ENCODE measurements at regions not wholly inside any gene's neighbourhood (a gene's known extent, or its start where the extent isn't known, plus 50 kb on each side); places are given as distances from the start of the nearest gene placed in this dataset.
"Not testable (repeated sequence)": the region's sequence is repeated elsewhere in the genome, so short reads cannot be mapped to it uniquely, and the experiment has no call there.

DNA sequence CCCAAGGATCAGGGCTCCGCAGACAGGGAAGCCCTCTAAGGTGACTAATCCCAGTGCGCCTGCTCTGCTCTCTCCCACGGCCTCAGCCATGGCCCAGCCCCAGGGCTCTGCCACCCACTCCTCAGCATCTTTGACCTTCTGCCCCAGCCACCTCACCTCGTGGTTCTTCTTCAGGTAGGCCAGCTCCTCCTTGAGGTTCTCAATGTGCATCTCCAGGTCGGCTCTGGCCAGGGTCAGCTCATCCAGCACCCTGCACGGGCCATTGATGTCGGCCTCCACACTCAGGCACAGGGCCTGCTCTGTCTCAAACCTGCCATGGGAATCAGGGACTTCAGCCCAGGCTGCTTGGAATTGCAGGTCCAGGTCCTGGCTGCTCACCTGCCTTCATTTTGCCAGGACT, 128.4 kb downstream of the TNFRSF13B start:
- not testable (repeated sequence) for H3K4me3 ChIP-seq (ENCODE audit: low read length); DNase-seq (ENCODE audit: low read depth)

DNA sequence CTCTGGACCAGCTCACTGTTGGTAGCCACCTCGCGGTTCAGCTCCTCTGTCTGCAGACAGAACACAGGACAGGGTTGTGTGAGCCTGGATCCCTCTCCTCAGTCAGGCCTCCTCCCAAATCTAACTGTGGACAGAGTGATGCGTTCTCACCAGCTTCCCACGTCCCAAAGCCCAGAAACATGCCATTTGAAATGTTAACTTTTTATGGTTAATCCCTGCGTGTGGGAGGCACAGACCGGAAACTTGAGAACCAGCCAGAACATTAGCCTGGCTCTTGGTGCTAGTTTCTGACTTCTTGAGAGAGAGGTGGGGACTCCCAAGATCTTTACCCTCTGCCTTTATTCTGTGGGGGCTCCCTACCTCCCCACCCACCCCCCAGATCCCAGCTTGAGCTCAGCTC, 129.6 kb downstream of the TNFRSF13B start:
- DNase-seq (ENCODE audit: low read depth); H3K4me3 ChIP-seq (ENCODE audit: low read length): not testable (repeated sequence)

DNA sequence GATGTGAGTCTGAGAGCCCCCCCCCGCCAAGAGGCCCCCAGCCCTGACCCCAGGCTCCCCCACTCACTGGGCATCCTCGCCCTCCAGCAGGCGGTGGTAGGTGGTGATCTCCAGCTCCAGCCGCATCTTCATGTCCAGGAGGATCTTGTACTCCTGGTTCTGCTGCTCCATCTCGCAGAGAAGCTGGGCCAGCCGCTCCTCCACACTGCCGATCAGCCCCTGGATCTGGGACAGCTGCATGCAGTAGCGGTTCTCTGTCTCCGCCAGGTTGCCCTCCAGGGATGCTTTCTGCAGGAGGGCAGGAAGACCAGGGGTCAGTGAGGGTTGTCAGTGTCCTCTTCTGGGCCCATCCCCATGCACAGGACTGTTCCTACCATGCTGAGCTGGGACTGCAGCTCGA, 130.0 kb downstream of the TNFRSF13B start:
- not testable (repeated sequence) for H3K4me3 ChIP-seq (ENCODE audit: low read length); DNase-seq (ENCODE audit: low read depth)

DNA sequence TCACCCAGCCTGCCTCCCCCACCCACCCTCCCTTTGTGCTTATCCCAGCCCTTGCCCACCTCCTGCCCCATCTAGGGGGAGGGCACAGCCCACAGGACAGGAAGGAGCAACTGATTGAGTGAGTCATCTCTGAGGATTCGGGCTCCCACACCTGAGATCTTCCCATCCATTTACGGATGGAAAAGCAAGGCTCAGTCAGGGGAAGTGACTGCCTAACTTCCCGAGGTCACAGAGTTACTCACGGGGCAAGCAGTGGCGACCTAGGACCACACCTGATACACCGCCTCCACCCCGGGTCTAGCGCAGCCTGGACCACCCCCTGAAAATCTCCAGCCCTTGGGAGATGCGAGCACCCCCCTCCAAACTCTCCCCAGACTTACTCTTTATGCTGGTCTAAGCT, 131.7 kb downstream of the TNFRSF13B start:
- not testable (repeated sequence) for H3K4me3 ChIP-seq (ENCODE audit: low read length); DNase-seq (ENCODE audit: low read depth)

DNA sequence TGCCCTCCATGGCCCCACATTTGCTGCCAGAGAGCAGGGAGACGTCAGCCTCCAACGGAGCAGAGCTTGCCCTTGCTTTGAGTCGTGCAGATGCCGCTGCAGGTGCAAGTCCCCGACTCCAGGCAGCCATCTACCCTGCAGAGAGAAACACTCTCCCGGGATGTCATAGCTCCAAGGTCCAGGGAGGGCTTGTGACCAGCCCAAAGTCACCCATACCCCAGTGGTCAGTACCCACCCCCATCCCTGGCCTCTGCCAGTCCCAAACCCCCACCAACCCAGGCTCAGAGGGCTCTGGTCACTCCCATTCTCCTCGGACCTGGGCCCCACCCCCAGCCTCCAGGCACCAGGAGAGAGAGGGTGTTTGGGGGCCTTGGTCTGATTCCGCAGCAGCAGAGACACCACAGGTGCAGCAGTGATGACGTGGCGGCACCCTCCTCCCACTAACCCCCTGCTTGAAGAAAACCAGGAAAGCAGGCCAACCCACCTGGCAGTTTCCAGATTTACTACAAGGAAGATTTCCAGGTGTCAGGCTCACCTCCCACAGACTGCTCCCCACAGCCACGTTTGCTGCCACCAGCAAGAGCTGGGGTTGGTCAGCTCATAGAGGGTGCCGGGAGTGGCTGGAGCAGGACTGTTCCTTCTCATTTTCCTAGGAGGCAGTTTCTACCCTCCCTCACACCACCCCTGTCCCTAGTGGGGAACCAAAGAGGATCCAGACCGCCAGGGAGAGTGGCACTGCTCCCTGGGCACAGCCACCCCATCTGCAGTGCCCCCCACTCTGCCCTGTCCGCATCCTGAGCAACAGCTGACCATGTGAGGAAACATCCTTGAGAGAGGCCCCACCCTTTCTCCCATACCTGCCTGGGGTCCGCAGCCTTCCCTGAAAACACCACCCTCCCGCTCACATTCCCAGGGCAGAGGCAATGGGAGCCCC, 132.4 kb downstream of the TNFRSF13B start:
- not testable (repeated sequence) for DNase-seq (ENCODE audit: low read depth); H3K4me3 ChIP-seq (ENCODE audit: low read length)

DNA sequence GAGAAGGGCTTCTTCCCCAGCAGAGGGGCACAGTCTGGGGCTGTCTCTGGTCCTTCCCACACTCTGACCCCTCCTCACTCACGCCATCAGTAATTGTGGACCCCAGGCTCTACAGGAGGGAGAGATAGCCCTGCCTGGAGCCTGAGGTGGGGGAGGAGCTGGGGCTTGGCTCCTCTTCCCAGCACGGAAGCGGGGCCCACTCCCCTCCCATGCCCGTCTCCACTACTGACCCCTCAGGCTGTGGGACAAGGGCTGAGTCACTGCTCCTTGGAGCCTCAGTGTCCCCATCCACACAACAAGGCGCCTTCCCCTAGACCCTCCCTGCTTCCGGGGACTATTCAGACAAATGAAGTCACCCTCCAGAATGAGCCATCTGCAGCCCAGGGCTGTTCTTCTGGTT, 133.1 kb downstream of the TNFRSF13B start:
- DNase-seq (ENCODE audit: low read depth); H3K4me3 ChIP-seq (ENCODE audit: low read length): not testable (repeated sequence)

DNA sequence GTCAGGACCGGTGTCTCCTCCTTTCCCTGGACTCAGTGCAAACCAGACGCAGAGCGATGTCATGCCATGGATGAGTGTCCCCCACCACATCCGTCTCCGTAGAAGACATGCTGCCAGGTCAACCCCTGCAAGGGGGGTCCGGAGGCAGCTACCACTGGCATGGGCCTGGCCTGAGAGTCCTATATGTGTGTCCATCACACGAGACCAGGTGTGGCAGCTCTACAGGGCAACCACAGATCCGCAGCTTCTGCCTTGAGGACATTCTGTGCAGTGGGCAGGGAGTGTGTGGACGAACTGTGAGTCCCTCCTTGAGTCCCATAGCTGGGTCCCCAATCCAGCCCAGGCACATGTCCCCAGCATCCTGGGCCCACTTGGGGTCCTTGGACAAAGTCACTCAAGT, 133.6 kb downstream of the TNFRSF13B start:
- not testable (repeated sequence) for H3K4me3 ChIP-seq (ENCODE audit: low read length); DNase-seq (ENCODE audit: low read depth)

DNA sequence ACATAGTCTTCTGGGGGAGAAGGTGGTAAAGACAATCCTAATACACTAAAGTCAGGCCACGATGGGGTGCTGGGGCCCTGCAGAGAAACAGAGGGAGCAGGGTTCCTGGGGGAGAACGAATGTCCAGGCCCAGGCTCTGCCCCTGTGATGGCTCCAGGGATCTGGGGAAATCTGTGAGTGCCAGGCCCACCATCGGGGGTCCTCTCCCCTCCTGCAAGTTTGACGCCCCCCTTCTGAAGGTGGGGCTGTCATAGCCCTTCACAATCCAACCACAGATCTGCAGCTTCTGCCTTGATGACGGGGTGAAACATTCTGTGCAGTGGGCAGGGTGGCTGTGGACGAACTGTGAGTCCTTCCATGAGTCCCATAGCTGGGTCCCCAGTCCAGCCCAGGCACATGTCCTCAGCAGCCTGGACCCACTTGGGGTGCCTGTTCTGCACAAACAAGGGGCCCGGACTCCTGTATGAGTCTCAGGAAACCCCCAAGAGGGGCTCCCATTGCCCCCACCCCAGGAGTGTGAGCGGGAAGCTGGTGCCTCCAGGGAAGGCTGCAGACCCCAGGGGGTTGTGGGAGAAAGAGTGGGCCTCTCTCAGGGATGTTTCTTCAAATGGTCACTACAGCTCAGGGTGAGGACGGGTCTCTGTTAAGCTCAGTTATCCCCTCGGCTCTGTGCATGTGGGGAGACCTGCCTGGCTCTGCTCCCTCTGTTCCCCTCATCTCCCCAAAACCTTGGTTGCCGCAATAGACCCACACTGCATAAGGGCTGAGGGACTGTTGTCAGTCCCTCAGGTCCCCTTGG, 134.3 kb downstream of the TNFRSF13B start:
- not testable (repeated sequence) for H3K4me3 ChIP-seq (ENCODE audit: low read length); DNase-seq (ENCODE audit: low read depth)

DNA sequence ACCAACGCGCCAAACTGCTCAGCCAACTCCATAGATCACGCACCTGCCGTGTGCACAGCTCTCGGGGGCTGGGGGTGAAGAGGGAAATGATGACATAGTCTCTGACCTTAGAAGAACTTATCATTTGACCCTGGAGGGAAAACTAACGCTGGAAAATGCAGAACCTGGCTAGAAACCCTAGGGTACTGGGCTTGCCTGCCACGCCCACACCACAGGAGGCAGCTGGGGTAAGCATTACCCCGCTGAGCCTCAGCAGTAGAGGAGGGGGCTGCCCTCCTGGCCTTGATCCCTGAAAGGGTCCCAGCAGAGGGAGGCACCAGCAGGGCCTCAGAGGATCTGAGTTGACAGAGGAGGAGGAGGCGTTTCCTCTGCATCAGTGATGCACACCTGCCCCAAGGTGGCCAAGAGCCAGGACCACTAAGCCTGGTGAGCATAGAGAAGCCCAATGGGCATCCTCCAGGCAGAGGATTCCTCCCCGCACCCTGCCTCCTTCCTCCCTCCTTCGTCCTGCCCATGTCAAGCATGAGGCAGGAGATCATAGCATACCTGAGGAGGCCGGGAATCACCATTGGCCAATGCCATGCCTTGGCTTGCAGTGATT, 135.5 kb downstream of the TNFRSF13B start:
- DNase-seq (ENCODE audit: low read depth): peak; percentile 30
- not testable (repeated sequence) for H3K4me3 ChIP-seq (ENCODE audit: low read length)

DNA sequence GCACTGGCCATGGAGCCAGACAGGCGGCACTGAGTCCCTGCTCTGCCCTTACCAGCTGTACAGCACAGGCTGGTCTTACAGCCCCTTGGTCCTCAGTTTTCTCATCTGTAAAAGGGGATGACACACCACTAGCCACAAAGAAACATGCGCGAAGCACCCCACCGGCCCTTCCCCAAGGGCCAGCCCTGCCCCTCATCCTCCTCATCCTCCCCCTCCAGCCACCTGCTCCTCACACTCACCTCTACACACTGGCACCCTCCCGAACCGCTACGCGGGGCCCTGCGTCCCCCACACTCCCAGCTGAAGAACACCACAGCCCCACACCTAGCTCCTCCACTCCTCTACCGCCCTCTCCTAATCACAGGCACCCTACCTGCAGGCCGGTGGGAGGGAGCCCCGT, 138.4 kb downstream of the TNFRSF13B start:
- H3K4me3 ChIP-seq (ENCODE audit: low read length); DNase-seq (ENCODE audit: low read depth): not testable (repeated sequence)

DNA sequence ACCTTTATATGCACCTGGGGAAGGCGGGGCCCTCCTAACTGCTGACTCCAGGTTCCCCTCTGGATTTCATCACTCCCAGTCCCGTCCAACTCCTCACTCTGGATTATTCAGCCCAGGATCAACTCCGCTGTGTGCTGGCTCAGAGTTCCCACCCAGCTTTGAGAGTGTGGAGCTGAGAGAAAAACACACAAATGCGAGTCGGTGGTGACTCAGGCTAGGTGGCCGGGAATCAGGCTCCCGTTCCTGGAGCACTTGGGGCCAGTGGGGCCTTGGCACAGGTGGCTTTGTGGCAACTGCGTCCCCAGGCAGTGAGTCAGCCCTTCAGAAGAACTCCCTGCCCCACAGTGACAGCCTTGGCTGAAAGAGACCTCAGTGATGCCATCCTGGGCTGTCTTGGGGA, 139.1 kb downstream of the TNFRSF13B start:
- H3K4me3 ChIP-seq (ENCODE audit: low read length); DNase-seq (ENCODE audit: low read depth): not testable (repeated sequence)

DNA sequence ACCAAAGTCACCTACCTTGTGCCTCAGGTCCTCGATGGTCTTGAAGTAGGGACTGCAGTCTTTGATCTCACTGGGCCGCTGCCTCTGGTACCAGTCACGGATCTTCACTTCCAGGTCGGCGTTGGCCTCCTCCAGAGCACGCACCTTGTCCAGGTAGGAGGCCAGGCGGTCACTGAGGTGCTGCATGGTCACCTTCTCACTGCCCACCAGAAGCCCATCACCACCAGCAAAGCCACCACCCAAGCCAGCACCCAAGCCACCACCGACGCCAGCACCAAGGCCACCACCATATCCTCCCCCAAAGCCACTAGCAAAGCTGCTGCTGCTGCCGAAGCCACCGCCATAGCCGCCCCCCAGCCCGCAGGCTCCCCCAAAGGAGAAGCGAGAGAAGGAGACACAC, 139.7 kb downstream of the TNFRSF13B start:
- H3K4me3 ChIP-seq (ENCODE audit: low read length); DNase-seq (ENCODE audit: low read depth): not testable (repeated sequence)

DNA sequence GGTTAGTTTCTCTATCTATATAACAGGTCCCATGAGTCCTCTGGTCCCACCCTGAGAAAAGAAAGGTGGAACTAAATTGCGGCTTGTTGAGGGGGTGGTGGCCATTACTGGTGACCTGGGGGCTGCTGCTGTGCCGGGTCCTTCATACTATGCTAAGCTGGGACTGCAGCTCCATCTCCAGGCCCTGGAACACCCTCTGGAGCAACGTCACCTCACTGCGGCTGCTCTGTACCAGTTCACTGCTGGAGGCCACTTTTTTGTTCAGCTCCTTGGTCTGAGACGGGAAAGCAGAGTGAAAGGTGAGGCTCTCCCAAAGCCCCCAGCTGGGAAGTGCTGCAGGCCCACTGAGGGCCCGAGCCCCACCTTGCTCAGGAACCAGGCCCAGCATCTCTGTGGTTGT, 140.7 kb downstream of the CCDC144A start:
- not testable (repeated sequence) for H3K4me3 ChIP-seq (ENCODE audit: low read length); DNase-seq (ENCODE audit: low read depth)

DNA sequence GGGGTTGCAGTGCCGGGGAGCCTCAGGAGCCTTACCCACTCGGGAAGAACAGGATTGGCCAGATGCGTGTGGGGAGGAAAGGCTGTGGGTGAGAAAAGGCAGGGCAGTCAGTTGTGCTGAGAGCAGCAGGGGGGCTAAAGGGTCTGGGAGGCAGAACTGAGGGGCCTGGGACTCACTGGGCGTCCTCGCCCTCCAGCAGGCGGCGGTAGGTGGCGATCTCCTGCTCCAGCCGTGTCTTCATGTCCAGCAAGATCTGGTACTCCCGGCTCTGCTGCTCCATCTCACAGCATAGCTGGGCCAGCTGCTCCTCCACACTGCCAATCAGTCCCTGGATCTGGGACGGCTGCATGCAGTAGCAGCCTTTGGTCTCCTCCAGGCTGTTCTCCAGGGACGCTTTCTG, 140.2 kb downstream of the CCDC144A start:
- H3K4me3 ChIP-seq (ENCODE audit: low read length); DNase-seq (ENCODE audit: low read depth): not testable (repeated sequence)

Data from epithelial cell of esophagus (primary cell).